ENCODE measurements at regions not wholly inside any gene's neighbourhood (a gene's known extent, or its start where the extent isn't known, plus 50 kb on each side); places are given as distances from the start of the nearest gene placed in this dataset.
"Not testable (repeated sequence)": the region's sequence is repeated elsewhere in the genome, so short reads cannot be mapped to it uniquely, and the experiment has no call there.

DNA sequence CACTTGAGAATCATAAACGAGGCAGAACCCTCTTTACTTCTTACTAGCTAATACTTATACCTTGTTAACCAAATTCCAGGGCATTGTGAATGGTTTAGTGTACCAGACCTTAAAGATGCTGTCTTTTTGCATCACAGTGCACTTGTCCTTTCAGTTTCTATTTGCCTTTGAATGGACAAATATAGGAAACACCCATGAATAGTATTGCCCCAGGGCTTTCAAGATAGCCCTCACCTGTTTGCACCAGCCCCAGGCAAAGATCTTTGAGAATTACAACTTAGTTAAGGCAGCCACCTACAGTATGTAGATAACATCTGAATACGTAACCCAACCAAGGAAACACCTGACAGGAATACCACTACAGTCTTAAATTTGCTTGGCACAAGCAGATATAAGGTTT lies 60.8 kb upstream of the CT45A1 start (continued):
- TF ChIP-seq, protein P1, sequence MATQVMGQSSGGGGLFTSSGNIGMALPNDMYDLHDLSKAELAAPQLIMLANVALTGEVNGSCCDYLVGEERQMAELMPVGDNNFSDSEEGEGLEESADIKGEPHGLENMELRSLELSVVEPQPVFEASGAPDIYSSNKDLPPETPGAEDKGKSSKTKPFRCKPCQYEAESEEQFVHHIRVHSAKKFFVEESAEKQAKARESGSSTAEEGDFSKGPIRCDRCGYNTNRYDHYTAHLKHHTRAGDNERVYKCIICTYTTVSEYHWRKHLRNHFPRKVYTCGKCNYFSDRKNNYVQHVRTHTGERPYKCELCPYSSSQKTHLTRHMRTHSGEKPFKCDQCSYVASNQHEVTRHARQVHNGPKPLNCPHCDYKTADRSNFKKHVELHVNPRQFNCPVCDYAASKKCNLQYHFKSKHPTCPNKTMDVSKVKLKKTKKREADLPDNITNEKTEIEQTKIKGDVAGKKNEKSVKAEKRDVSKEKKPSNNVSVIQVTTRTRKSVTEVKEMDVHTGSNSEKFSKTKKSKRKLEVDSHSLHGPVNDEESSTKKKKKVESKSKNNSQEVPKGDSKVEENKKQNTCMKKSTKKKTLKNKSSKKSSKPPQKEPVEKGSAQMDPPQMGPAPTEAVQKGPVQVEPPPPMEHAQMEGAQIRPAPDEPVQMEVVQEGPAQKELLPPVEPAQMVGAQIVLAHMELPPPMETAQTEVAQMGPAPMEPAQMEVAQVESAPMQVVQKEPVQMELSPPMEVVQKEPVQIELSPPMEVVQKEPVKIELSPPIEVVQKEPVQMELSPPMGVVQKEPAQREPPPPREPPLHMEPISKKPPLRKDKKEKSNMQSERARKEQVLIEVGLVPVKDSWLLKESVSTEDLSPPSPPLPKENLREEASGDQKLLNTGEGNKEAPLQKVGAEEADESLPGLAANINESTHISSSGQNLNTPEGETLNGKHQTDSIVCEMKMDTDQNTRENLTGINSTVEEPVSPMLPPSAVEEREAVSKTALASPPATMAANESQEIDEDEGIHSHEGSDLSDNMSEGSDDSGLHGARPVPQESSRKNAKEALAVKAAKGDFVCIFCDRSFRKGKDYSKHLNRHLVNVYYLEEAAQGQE (IDR thresholded peaks at IDR 0.05; ENCODE audit: unreplicated experiment) = no peak
- no peak for TF ChIP-seq NANOG (IDR thresholded peaks at IDR 0.05; ENCODE audit: borderline replicate concordance)
- TF ChIP-seq EZH2phosphoT487 (IDR thresholded peaks at IDR 0.05; ENCODE audit: unreplicated experiment) = no peak
- TF ChIP-seq JUNB (IDR thresholded peaks at IDR 0.05; ENCODE audit: unreplicated experiment) = no peak
- TF ChIP-seq, protein P2, sequence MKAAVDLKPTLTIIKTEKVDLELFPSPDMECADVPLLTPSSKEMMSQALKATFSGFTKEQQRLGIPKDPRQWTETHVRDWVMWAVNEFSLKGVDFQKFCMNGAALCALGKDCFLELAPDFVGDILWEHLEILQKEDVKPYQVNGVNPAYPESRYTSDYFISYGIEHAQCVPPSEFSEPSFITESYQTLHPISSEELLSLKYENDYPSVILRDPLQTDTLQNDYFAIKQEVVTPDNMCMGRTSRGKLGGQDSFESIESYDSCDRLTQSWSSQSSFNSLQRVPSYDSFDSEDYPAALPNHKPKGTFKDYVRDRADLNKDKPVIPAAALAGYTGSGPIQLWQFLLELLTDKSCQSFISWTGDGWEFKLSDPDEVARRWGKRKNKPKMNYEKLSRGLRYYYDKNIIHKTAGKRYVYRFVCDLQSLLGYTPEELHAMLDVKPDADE (IDR thresholded peaks at IDR 0.05) = no peak
- TF ChIP-seq CREB1 (CRISPR knock-in tag; IDR thresholded peaks at IDR 0.05; ENCODE audit: low read depth) = no peak
- TF ChIP-seq EZH2 (IDR thresholded peaks at IDR 0.05; ENCODE audit: low read depth, unreplicated experiment) = no peak
- TF ChIP-seq, protein P3, sequence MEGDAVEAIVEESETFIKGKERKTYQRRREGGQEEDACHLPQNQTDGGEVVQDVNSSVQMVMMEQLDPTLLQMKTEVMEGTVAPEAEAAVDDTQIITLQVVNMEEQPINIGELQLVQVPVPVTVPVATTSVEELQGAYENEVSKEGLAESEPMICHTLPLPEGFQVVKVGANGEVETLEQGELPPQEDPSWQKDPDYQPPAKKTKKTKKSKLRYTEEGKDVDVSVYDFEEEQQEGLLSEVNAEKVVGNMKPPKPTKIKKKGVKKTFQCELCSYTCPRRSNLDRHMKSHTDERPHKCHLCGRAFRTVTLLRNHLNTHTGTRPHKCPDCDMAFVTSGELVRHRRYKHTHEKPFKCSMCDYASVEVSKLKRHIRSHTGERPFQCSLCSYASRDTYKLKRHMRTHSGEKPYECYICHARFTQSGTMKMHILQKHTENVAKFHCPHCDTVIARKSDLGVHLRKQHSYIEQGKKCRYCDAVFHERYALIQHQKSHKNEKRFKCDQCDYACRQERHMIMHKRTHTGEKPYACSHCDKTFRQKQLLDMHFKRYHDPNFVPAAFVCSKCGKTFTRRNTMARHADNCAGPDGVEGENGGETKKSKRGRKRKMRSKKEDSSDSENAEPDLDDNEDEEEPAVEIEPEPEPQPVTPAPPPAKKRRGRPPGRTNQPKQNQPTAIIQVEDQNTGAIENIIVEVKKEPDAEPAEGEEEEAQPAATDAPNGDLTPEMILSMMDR (conservative IDR thresholded peaks at IDR 0.05; ENCODE audit: low read depth in 2 of 2) = no peak
- TF ChIP-seq STAT1 (IDR thresholded peaks at IDR 0.05; ENCODE audit: unreplicated experiment) = no peak

DNA sequence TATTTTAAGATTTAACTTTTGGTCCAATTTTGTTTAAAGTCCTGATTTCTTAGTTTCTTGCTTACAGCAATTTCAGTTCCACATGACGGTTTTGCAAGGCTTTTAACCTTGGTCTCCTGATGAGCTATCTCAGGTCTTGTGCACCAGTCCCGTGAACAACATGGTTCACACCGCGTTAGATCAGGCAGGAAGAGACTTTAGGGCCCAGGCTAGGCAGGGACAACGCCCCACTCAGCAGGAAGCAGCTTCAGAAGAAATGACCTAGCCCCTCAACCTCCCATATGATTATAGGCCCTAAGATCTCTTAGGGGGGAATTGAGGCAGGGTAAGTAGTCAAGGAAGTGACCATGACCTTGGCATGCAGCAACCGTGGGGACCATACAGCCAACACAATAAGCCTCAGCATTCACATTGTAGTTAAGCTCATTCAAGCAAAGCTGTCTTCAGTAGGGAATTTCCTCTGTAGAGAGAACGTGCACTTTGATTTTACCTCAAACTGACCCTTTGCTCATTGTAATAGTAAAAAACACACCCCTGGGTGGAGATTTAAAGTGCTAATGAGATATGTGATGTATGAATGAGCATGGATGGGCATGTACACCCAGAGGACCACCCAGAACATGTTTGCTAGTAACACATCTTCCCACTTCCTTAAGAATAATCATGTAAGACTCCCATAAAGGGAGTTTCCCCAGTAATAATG lies 55.3 kb upstream of the CT45A1 start:
- not testable (repeated sequence) for ATAC-seq

More for the DNA sequence above, 55.3 kb upstream of the CT45A1 start:
- not testable (repeated sequence) for H3K9me2 ChIP-seq (ENCODE audit: insufficient read depth); H2AFZ ChIP-seq; H3K27me3 ChIP-seq (ENCODE audit: insufficient read depth); H3K27ac Mint-ChIP-seq; H3K27ac ChIP-seq (ENCODE audit: low read depth); H3K4me1 ChIP-seq (ENCODE audit: insufficient read depth); H3K4me1 Mint-ChIP-seq; H3K9me3 Mint-ChIP-seq; H3K79me2 ChIP-seq (replicated peaks; ENCODE audit: insufficient read depth); H3K36me3 Mint-ChIP-seq (ENCODE audit: low read depth); H3F3A ChIP-seq (replicated peaks; ENCODE audit: low read depth); H3K4me3 ChIP-seq; H4K20me1 ChIP-seq (replicated peaks; ENCODE audit: insufficient read depth); H3K4me2 ChIP-seq; H3K4me3 Mint-ChIP-seq; H3K27me3 Mint-ChIP-seq (ENCODE audit: insufficient read depth, low read depth, poor library complexity); H3K36me3 ChIP-seq (ENCODE audit: insufficient read depth); DNase-seq (ENCODE audit: low spot score)

Data from GM23338 (cell line).